ENCODE measurements at regions not wholly inside any gene's neighbourhood (a gene's known extent, or its start where the extent isn't known, plus 50 kb on each side); places are given as distances from the start of the nearest gene placed in this dataset.

DNA sequence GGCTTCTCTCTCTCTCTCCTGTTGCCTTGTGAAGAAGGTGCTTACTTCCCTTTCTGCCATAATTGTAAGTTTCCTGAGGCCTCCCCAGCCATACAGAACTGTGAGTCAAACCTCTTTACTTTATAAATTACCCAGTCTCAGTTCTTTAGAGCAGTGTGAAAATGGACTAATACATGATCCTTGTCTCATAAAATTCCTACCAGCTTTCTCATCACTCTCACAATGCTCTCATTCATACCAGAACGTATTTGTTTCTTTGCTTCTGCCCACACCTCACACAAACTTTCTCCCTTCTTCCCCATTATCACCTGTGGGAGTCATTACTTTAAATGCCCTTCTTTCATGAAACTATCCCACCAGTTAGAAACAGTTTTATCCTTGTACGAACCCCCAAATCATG lies 62.7 kb upstream of the ARHGAP42 start (continued):
- TF ChIP-seq, protein P1, sequence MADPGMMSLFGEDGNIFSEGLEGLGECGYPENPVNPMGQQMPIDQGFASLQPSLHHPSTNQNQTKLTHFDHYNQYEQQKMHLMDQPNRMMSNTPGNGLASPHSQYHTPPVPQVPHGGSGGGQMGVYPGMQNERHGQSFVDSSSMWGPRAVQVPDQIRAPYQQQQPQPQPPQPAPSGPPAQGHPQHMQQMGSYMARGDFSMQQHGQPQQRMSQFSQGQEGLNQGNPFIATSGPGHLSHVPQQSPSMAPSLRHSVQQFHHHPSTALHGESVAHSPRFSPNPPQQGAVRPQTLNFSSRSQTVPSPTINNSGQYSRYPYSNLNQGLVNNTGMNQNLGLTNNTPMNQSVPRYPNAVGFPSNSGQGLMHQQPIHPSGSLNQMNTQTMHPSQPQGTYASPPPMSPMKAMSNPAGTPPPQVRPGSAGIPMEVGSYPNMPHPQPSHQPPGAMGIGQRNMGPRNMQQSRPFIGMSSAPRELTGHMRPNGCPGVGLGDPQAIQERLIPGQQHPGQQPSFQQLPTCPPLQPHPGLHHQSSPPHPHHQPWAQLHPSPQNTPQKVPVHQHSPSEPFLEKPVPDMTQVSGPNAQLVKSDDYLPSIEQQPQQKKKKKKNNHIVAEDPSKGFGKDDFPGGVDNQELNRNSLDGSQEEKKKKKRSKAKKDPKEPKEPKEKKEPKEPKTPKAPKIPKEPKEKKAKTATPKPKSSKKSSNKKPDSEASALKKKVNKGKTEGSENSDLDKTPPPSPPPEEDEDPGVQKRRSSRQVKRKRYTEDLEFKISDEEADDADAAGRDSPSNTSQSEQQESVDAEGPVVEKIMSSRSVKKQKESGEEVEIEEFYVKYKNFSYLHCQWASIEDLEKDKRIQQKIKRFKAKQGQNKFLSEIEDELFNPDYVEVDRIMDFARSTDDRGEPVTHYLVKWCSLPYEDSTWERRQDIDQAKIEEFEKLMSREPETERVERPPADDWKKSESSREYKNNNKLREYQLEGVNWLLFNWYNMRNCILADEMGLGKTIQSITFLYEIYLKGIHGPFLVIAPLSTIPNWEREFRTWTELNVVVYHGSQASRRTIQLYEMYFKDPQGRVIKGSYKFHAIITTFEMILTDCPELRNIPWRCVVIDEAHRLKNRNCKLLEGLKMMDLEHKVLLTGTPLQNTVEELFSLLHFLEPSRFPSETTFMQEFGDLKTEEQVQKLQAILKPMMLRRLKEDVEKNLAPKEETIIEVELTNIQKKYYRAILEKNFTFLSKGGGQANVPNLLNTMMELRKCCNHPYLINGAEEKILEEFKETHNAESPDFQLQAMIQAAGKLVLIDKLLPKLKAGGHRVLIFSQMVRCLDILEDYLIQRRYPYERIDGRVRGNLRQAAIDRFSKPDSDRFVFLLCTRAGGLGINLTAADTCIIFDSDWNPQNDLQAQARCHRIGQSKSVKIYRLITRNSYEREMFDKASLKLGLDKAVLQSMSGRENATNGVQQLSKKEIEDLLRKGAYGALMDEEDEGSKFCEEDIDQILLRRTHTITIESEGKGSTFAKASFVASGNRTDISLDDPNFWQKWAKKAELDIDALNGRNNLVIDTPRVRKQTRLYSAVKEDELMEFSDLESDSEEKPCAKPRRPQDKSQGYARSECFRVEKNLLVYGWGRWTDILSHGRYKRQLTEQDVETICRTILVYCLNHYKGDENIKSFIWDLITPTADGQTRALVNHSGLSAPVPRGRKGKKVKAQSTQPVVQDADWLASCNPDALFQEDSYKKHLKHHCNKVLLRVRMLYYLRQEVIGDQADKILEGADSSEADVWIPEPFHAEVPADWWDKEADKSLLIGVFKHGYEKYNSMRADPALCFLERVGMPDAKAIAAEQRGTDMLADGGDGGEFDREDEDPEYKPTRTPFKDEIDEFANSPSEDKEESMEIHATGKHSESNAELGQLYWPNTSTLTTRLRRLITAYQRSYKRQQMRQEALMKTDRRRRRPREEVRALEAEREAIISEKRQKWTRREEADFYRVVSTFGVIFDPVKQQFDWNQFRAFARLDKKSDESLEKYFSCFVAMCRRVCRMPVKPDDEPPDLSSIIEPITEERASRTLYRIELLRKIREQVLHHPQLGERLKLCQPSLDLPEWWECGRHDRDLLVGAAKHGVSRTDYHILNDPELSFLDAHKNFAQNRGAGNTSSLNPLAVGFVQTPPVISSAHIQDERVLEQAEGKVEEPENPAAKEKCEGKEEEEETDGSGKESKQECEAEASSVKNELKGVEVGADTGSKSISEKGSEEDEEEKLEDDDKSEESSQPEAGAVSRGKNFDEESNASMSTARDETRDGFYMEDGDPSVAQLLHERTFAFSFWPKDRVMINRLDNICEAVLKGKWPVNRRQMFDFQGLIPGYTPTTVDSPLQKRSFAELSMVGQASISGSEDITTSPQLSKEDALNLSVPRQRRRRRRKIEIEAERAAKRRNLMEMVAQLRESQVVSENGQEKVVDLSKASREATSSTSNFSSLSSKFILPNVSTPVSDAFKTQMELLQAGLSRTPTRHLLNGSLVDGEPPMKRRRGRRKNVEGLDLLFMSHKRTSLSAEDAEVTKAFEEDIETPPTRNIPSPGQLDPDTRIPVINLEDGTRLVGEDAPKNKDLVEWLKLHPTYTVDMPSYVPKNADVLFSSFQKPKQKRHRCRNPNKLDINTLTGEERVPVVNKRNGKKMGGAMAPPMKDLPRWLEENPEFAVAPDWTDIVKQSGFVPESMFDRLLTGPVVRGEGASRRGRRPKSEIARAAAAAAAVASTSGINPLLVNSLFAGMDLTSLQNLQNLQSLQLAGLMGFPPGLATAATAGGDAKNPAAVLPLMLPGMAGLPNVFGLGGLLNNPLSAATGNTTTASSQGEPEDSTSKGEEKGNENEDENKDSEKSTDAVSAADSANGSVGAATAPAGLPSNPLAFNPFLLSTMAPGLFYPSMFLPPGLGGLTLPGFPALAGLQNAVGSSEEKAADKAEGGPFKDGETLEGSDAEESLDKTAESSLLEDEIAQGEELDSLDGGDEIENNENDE (IDR thresholded peaks at IDR 0.05; ENCODE audit: insufficient replicate concordance, low read length), result no peak
- TF ChIP-seq, protein P2, sequence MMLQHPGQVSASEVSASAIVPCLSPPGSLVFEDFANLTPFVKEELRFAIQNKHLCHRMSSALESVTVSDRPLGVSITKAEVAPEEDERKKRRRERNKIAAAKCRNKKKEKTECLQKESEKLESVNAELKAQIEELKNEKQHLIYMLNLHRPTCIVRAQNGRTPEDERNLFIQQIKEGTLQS (IDR thresholded peaks at IDR 0.05; ENCODE audit: insufficient read depth, low read depth, low read length), result no peak
- no peak for TF ChIP-seq EZH2 (IDR thresholded peaks at IDR 0.05; ENCODE audit: low read depth, low read length, severe bottlenecking)
- TF ChIP-seq CHD2 (IDR thresholded peaks at IDR 0.05; ENCODE audit: low read length), result no peak
- no peak for TF ChIP-seq NANOG (IDR thresholded peaks at IDR 0.05; ENCODE audit: insufficient read depth, low read depth, low read length, poor library complexity, severe bottlenecking)
- TF ChIP-seq EP300 (IDR thresholded peaks at IDR 0.05; ENCODE audit: borderline replicate concordance in 1 of 2, low read depth in 2 of 2, low read length in 2 of 2), result no peak
- no peak for TF ChIP-seq KDM4A (IDR thresholded peaks at IDR 0.05; ENCODE audit: low read depth, low read length, severe bottlenecking)
- TF ChIP-seq, protein P3, sequence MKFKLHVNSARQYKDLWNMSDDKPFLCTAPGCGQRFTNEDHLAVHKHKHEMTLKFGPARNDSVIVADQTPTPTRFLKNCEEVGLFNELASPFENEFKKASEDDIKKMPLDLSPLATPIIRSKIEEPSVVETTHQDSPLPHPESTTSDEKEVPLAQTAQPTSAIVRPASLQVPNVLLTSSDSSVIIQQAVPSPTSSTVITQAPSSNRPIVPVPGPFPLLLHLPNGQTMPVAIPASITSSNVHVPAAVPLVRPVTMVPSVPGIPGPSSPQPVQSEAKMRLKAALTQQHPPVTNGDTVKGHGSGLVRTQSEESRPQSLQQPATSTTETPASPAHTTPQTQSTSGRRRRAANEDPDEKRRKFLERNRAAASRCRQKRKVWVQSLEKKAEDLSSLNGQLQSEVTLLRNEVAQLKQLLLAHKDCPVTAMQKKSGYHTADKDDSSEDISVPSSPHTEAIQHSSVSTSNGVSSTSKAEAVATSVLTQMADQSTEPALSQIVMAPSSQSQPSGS (IDR thresholded peaks at IDR 0.05; ENCODE audit: low read length), result no peak
- no peak for TF ChIP-seq TAF7 (optimal IDR thresholded peaks at IDR 0.05; ENCODE audit: borderline replicate concordance, low read depth, low read length)
